HEK293 (cell line): ENCODE measurements at regions not wholly inside any gene's neighbourhood (a gene's known extent, or its start where the extent isn't known, plus 50 kb on each side); places are given as distances from the start of the nearest gene placed in this dataset.

Experiments used
- CTCF ChIA-PET: fragments of 350-600 bp; formaldehyde crosslinking; extraction: SDS; loops from one replicate; lab custom pipeline; 2021; ENCODE audit warnings: antibody characterized with exemption; lab: Yijun Ruan, JAX
- POLR2A ChIA-PET: fragments of 300-600 bp; formaldehyde crosslinking; extraction: SDS; loops from one replicate; lab custom pipeline; 2020; ENCODE audit warnings: antibody characterized with exemption, inconsistent platforms; lab: Yijun Ruan, JAX
- H3K27ac ChIP-seq: fragments of 200-500 bp; sonication (Bioruptor generic); 2 replicates; pipeline ENCODE4 v1.5.1; 2014; ENCODE audit warnings: low read depth, low read length, control low read depth, inconsistent platforms; ENCODE audit errors: extremely low read depth
- H3K36me3 ChIP-seq, 2 experiments: fragments of 200-500 bp in 1 of 2; sonication (Bioruptor generic) in 1 of 2; 1 replicate in 1 of 2; 2 replicates in 1 of 2; pipeline ENCODE4 v1.5.1; 2014 to 2017; ENCODE audit warnings: inconsistent platforms in 2 of 2, low read length in 2 of 2; ENCODE audit not compliant: control insufficient read depth in 2 of 2, insufficient read depth in 1 of 2
- H3K4me1 ChIP-seq: fragments of 200-500 bp; sonication (Bioruptor generic); 2 replicates; pipeline ENCODE4 v1.5.1; 2014; ENCODE audit warnings: mild to moderate bottlenecking, low read length, inconsistent platforms; ENCODE audit not compliant: control insufficient read depth, insufficient read depth
- H3K4me3 ChIP-seq: 2 replicates; pipeline ENCODE4 v1.5.1; 2011; ENCODE audit warnings: low read depth, mild to moderate bottlenecking, control low read depth, low read length, moderate library complexity
- H3K9me3 ChIP-seq: fragments of 200-500 bp; sonication (Bioruptor generic); 2 replicates; pipeline ENCODE4 v1.5.1; 2014; ENCODE audit warnings: low read depth, low read length, inconsistent platforms; ENCODE audit not compliant: control insufficient read depth, insufficient read depth
- ELK4 ChIP-seq: IDR thresholded peaks from 2 replicates; pipeline ENCODE4 v1.6.1; 2011; ENCODE audit warnings: mild to moderate bottlenecking, low read depth, low read length, borderline replicate concordance
- FEZF1 ChIP-seq: fragments of 450-650 bp; formaldehyde crosslinking; IDR thresholded peaks from 2 replicates; pipeline ENCODE4 v1.5.1; 2016; ENCODE audit warnings: missing biosample characterization, missing genetic modification characterization
- HOXA7 ChIP-seq: sonication (generic); formaldehyde crosslinking; IDR thresholded peaks from 2 replicates; pipeline ENCODE4 v1.8.1; 2022; ENCODE audit warnings: missing genetic modification reagents, borderline replicate concordance
- HOXC10 ChIP-seq: sonication (generic); formaldehyde crosslinking; IDR thresholded peaks from 2 replicates; pipeline ENCODE4 v1.8.1; 2023; ENCODE audit warnings: mild to moderate bottlenecking, missing genetic modification reagents
- PRDM10 ChIP-seq: fragments of 450-650 bp; formaldehyde crosslinking; IDR thresholded peaks from 2 replicates; pipeline ENCODE4 v1.5.1; 2016; ENCODE audit warnings: missing biosample characterization, missing genetic modification characterization
- ZFP37 ChIP-seq: fragments of 450-650 bp; formaldehyde crosslinking; IDR thresholded peaks from 2 replicates; pipeline ENCODE4 v1.5.1; 2016; ENCODE audit warnings: missing biosample characterization, missing genetic modification characterization
- ZNF121 ChIP-seq: fragments of 450-650 bp; formaldehyde crosslinking; IDR thresholded peaks from 2 replicates; pipeline ENCODE4 v1.5.1; 2016; ENCODE audit warnings: missing biosample characterization, missing genetic modification characterization
- ZNF133 ChIP-seq: fragments of 450-650 bp; formaldehyde crosslinking; IDR thresholded peaks from 2 replicates; pipeline ENCODE4 v1.5.1; 2016; ENCODE audit warnings: missing biosample characterization, missing genetic modification characterization
- ZNF138 ChIP-seq: fragments of 450-650 bp; formaldehyde crosslinking; IDR thresholded peaks from 2 replicates; pipeline ENCODE4 v1.5.1; 2016; ENCODE audit warnings: missing biosample characterization, missing genetic modification characterization, borderline replicate concordance
- ZNF202 ChIP-seq: fragments of 450-650 bp; formaldehyde crosslinking; IDR thresholded peaks from 2 replicates; pipeline ENCODE4 v1.5.1; 2016; ENCODE audit warnings: missing biosample characterization, missing genetic modification characterization, borderline replicate concordance
- ZNF214 ChIP-seq: fragments of 450-650 bp; formaldehyde crosslinking; IDR thresholded peaks from 2 replicates; pipeline ENCODE4 v1.5.1; 2017; ENCODE audit warnings: missing biosample characterization, mild to moderate bottlenecking, missing genetic modification characterization, borderline replicate concordance
- ZNF274 ChIP-seq, 2 experiments: fragments of 200-500 bp in 1 of 2; fragments of 450-650 bp in 1 of 2; sonication (Bioruptor generic) in 1 of 2; formaldehyde crosslinking in 1 of 2; IDR thresholded peaks; 2 replicates each; pipeline versions ENCODE4 v1.5.1 to v1.6.1; 2014 to 2016; ENCODE audit warnings: borderline replicate concordance in 1 of 2, inconsistent platforms in 1 of 2, low read length in 1 of 2, missing biosample characterization in 1 of 2, missing genetic modification characterization in 1 of 2
- ZNF280C ChIP-seq: fragments of 450-650 bp; formaldehyde crosslinking; IDR thresholded peaks from 2 replicates; pipeline ENCODE4 v1.5.1; 2016; ENCODE audit warnings: missing biosample characterization, missing genetic modification characterization
- ZNF302 ChIP-seq: fragments of 450-650 bp; formaldehyde crosslinking; IDR thresholded peaks from 2 replicates; pipeline ENCODE4 v1.5.1; 2016; ENCODE audit warnings: missing biosample characterization, missing genetic modification characterization, low read depth
- ZNF311 ChIP-seq: fragments of 450-650 bp; formaldehyde crosslinking; IDR thresholded peaks from 2 replicates; pipeline ENCODE4 v1.5.1; 2017; ENCODE audit warnings: missing biosample characterization, missing genetic modification characterization, borderline replicate concordance
- ZNF501 ChIP-seq: fragments of 450-650 bp; formaldehyde crosslinking; IDR thresholded peaks from 2 replicates; pipeline ENCODE4 v1.5.1; 2016; ENCODE audit warnings: missing biosample characterization, missing genetic modification characterization
- ZNF549 ChIP-seq: fragments of 450-650 bp; IDR thresholded peaks from 2 replicates; pipeline ENCODE4 v1.5.1; 2018; ENCODE audit warnings: missing biosample characterization, missing genetic modification characterization, mild to moderate bottlenecking, inconsistent platforms, moderate library complexity
- ZNF596 ChIP-seq: fragments of 450-650 bp; IDR thresholded peaks from 2 replicates; pipeline ENCODE4 v1.5.0; 2018; ENCODE audit warnings: missing biosample characterization, mild to moderate bottlenecking, missing genetic modification characterization, moderate library complexity
- ZNF701 ChIP-seq: fragments of 450-650 bp; formaldehyde crosslinking; IDR thresholded peaks from 2 replicates; pipeline ENCODE4 v1.5.1; 2016; ENCODE audit warnings: missing biosample characterization, missing genetic modification characterization
- ZNF707 ChIP-seq: fragments of 450-650 bp; formaldehyde crosslinking; IDR thresholded peaks from 2 replicates; pipeline ENCODE4 v1.5.1; 2016; ENCODE audit warnings: missing biosample characterization, missing genetic modification characterization
- TF ChIP-seq, protein P1 (sequence below): fragments of 450-650 bp; formaldehyde crosslinking; conservative IDR thresholded peaks from 2 replicates; pipeline ENCODE4 v1.5.1; 2016; ENCODE audit warnings: low read depth, missing biosample characterization, missing genetic modification characterization
- TF ChIP-seq, protein P2 (sequence below): fragments of 450-650 bp; formaldehyde crosslinking; IDR thresholded peaks from 2 replicates; pipeline ENCODE4 v1.5.1; 2016; ENCODE audit warnings: missing biosample characterization, missing genetic modification characterization

DNA sequence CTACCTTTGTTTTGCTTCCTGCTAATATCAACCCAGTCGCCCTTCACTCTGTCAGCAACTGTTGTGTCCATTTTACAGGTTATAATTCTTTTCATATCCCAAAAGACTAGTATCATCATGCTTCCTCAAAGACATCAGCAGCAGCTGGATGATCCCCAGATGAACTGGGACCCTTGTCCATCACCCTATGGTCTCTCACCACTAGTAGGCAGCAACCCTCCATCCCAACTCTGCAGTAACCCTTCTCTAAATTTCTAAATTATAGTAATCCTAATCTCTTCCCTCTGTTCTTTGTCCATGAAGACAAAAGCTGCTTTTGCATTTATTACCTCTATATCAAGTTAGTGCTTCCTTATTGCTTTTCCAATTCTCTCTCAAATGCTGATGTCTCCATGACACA lies 1025.8 kb downstream of the FAM181B start (continued):
- no peak for TF ChIP-seq ZNF280C
- no peak for TF ChIP-seq ZNF311
- TF ChIP-seq ZNF501 (tag by site-specific recombination): no peak
- TF ChIP-seq ZNF214 (tag by site-specific recombination): no peak
- no peak for TF ChIP-seq FEZF1 (tag by site-specific recombination)
- TF ChIP-seq ZNF202 (tag by site-specific recombination): no peak
- TF ChIP-seq ZNF121 (tag by site-specific recombination): no peak
- TF ChIP-seq ELK4: no peak
- no peak for TF ChIP-seq ZNF302 (tag by site-specific recombination)
- TF ChIP-seq, protein P1, sequence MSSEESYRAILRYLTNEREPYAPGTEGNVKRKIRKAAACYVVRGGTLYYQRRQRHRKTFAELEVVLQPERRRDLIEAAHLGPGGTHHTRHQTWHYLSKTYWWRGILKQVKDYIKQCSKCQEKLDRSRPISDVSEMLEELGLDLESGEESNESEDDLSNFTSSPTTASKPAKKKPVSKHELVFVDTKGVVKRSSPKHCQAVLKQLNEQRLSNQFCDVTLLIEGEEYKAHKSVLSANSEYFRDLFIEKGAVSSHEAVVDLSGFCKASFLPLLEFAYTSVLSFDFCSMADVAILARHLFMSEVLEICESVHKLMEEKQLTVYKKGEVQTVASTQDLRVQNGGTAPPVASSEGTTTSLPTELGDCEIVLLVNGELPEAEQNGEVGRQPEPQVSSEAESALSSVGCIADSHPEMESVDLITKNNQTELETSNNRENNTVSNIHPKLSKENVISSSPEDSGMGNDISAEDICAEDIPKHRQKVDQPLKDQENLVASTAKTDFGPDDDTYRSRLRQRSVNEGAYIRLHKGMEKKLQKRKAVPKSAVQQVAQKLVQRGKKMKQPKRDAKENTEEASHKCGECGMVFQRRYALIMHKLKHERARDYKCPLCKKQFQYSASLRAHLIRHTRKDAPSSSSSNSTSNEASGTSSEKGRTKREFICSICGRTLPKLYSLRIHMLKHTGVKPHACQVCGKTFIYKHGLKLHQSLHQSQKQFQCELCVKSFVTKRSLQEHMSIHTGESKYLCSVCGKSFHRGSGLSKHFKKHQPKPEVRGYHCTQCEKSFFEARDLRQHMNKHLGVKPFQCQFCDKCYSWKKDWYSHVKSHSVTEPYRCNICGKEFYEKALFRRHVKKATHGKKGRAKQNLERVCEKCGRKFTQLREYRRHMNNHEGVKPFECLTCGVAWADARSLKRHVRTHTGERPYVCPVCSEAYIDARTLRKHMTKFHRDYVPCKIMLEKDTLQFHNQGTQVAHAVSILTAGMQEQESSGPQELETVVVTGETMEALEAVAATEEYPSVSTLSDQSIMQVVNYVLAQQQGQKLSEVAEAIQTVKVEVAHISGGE (tag by site-specific recombination): no peak
- TF ChIP-seq, protein P2, sequence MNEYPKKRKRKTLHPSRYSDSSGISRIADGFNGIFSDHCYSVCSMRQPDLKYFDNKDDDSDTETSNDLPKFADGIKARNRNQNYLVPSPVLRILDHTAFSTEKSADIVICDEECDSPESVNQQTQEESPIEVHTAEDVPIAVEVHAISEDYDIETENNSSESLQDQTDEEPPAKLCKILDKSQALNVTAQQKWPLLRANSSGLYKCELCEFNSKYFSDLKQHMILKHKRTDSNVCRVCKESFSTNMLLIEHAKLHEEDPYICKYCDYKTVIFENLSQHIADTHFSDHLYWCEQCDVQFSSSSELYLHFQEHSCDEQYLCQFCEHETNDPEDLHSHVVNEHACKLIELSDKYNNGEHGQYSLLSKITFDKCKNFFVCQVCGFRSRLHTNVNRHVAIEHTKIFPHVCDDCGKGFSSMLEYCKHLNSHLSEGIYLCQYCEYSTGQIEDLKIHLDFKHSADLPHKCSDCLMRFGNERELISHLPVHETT (tag by site-specific recombination): no peak
- no peak for TF ChIP-seq ZFP37 (tag by site-specific recombination)
- no peak for TF ChIP-seq ZNF701
- TF ChIP-seq HOXA7 (CRISPR knock-in tag): no peak

- H3K9me3 ChIP-seq: no peaks in the 10 kb centered on the region
- no peaks in the 10 kb centered on the region for H3K4me1 ChIP-seq
- ChIA-PET CTCF (no interaction called here), POLR2A (no interaction called here)
- H3K4me3 ChIP-seq: no peak overlapping the region
- no peaks in the 10 kb centered on the region for H3K36me3 ChIP-seq
- TF ChIP-seq ZNF707 (tag by site-specific recombination) (no peak), ZNF596 (no peak), ZNF549 (tag by site-specific recombination) (no peak), PRDM10 (tag by site-specific recombination) (no peak), ZNF138 (tag by site-specific recombination) (no peak), HOXC10 (no peak), ZNF274 (IDR thresholded peaks at IDR 0.05; ENCODE audit: low read length) (no peak), ZNF274 (tag by site-specific recombination; IDR thresholded peaks at IDR 0.05; ENCODE audit: borderline replicate concordance) (no peak), ZNF133 (tag by site-specific recombination) (no peak)
- H3K27ac ChIP-seq: no peak overlapping the region
Observed at GRCh38 chr11:81705283-81705682, 1028.4 kb downstream of the FAM181B start.
